ENCODE measurements at regions not wholly inside any gene's neighbourhood (a gene's known extent, or its start where the extent isn't known, plus 50 kb on each side); places are given as distances from the start of the nearest gene placed in this dataset.

DNA sequence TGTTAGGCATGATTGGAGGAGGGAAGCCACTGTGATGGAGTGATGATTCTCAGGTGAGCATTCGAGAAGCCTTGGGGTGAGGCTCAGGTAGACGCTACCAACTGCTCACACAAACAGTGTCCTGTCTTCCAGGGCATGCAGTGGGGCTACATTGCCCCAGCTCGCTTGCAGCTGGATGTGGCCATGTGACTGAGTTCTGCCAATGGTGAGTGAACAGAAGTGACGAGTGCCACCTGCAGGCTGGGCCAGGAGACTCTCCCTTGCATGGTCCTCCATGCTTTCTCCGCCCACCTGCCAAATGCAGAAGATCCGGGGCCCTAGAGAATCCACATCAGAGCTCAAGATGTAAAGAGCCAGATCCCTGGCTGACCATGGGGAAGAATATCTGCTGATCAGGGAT lies 195.9 kb downstream of the BCR start:
- DNase-seq: no peak
- H3K36me3 ChIP-seq: no peaks in the 10 kb centered on the region
- H3K27ac ChIP-seq: no peak overlapping the region
- no peaks in the 10 kb centered on the region for H3K9me3 ChIP-seq
- no peaks in the 10 kb centered on the region for H3K4me1 ChIP-seq (ENCODE audit: insufficient read depth)
- no peak for TF ChIP-seq EP300 (IDR thresholded peaks at IDR 0.05)
- TF ChIP-seq POLR2A (IDR thresholded peaks at IDR 0.05): no peak
- TF ChIP-seq, protein P1, sequence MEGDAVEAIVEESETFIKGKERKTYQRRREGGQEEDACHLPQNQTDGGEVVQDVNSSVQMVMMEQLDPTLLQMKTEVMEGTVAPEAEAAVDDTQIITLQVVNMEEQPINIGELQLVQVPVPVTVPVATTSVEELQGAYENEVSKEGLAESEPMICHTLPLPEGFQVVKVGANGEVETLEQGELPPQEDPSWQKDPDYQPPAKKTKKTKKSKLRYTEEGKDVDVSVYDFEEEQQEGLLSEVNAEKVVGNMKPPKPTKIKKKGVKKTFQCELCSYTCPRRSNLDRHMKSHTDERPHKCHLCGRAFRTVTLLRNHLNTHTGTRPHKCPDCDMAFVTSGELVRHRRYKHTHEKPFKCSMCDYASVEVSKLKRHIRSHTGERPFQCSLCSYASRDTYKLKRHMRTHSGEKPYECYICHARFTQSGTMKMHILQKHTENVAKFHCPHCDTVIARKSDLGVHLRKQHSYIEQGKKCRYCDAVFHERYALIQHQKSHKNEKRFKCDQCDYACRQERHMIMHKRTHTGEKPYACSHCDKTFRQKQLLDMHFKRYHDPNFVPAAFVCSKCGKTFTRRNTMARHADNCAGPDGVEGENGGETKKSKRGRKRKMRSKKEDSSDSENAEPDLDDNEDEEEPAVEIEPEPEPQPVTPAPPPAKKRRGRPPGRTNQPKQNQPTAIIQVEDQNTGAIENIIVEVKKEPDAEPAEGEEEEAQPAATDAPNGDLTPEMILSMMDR (IDR thresholded peaks at IDR 0.05): no peak
- H3K4me3 ChIP-seq: no peak overlapping the region
- 74 to 81% (median 80%) methylated on average over 6 of the region's 6 CpGs for WGBS, 3 donors
- intact Hi-C loops (cut with DNase I): no loop called here
- no peaks in the 10 kb centered on the region for H3K27me3 ChIP-seq

DNA sequence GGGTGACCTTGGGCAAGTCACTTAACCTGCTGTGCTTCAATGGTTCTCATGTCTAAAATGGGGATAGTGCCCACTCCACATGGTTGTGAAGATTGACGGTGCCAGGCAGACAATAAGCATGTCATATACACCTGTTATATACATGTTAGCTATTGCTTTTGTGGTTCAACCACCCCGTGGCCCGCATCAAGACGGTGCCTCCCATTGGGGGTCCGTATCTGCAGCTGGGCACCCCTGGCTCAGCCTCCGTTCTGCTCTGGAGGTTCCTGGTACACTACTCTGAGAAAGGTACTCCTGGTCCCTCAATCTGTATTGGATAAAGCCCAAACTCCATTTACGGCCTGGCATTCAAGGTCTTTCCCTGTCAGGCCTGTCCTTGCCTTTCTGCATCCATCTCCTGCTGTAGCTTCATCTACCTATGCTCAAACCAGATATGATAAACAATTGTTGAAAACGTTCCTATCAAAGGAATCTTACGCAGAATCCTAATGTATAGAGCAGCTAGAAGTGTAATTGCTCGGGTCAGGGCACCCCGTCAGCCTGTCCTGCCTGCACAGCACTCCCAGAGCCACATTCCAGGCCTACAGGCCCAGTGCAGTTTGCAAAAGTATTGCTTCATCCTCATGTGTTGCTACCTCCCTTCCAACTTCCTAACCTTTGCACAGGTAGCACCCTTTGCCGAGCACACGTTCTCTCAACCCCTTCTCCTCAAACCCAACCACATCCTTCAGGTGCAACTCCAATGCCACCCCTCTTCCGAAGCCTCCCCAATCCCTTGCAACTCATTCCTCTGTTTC lies 194.9 kb downstream of the BCR start:
- Histone ChIP-seq H3K4me3 (no peak overlapping the region), H3K27ac (no peak overlapping the region), H3K9me3 (no peaks in the 10 kb centered on the region), H3K36me3 (no peaks in the 10 kb centered on the region), H3K4me1 (ENCODE audit: insufficient read depth) (no peaks in the 10 kb centered on the region), H3K27me3 (no peaks in the 10 kb centered on the region)
- WGBS, 3 donors: 73 to 82% (median 78%) methylated on average over 14 of the region's 14 CpGs
- DNase-seq: no peak
- TF ChIP-seq, protein P1 (IDR thresholded peaks at IDR 0.05): no peak
- TF ChIP-seq EP300 (IDR thresholded peaks at IDR 0.05) (no peak), POLR2A (IDR thresholded peaks at IDR 0.05) (no peak)
- intact Hi-C loops (cut with DNase I): no loop called here

DNA sequence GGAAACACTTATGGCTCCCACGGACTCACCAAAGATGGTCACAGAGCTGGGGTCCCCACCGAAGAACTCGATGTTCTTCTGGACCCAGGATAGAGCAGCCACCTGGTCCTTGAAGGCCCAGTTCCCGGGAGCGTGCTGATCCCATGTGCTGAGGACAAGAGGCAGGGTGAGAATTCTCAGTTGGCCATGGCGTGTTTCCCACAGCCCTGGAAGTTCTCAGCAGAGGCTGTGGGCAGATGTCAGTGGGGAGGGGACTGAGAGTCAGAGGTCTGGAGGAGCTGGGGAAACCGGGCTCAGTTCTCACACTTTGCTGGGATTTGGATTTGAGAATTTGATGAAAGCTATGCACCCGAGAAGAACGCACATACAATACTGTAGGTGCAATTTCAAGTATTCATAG lies 193.3 kb downstream of the BCR start:
- DNase-seq: no peak
- TF ChIP-seq EP300 (IDR thresholded peaks at IDR 0.05) (no peak), POLR2A (IDR thresholded peaks at IDR 0.05) (no peak)
- TF ChIP-seq, protein P1 (IDR thresholded peaks at IDR 0.05): no peak
- 83 to 90% (median 84%) methylated on average over 9 of the region's 9 CpGs for WGBS, 3 donors
- Histone ChIP-seq H3K4me1 (ENCODE audit: insufficient read depth) (no peaks in the 10 kb centered on the region), H3K9me3 (no peaks in the 10 kb centered on the region), H3K27me3 (no peaks in the 10 kb centered on the region), H3K27ac (no peak overlapping the region), H3K36me3 (no peaks in the 10 kb centered on the region), H3K4me3 (no peak overlapping the region)
- intact Hi-C loops (cut with DNase I): no loop called here

DNA sequence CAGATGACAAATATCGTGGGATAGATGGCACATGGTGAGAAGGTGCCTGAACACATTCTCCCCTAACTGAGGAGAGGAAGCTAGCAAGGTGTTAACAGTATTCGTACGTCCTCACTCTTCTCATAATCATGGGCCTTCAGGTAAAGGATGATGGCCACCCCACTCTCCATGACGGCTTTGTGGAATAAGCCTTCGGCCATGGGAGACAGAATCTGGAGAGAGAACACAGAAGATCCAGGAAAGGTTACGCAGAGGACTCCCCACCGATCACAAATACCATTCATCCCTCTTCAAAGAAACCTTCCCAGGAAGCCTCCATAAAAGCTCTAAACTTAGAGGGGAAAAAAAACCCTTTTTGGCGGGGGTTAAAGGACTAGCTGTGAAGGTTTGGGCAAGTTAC lies 189.9 kb downstream of the BCR start:
- no peak for DNase-seq
- no peaks in the 10 kb centered on the region for H3K4me1 ChIP-seq (ENCODE audit: insufficient read depth)
- no peaks in the 10 kb centered on the region for H3K9me3 ChIP-seq
- TF ChIP-seq EP300 (IDR thresholded peaks at IDR 0.05) (no peak), POLR2A (IDR thresholded peaks at IDR 0.05) (no peak)
- TF ChIP-seq, protein P1 (IDR thresholded peaks at IDR 0.05): no peak
- 84 to 86% (median 85%) methylated on average over 8 of the region's 8 CpGs for WGBS, 3 donors
- H3K4me3 ChIP-seq: no peak overlapping the region
- no peaks in the 10 kb centered on the region for H3K36me3 ChIP-seq
- no peaks in the 10 kb centered on the region for H3K27me3 ChIP-seq
- no peak overlapping the region for H3K27ac ChIP-seq
- intact Hi-C loops (cut with DNase I): no loop called here
